ENCODE measurements at regions not wholly inside any gene's neighbourhood (a gene's known extent, or its start where the extent isn't known, plus 50 kb on each side); places are given as distances from the start of the nearest gene placed in this dataset.
A peak's percentile ranks its signal among the peaks of the same experiment; 100 is the strongest.
"Not testable (repeated sequence)": the region's sequence is repeated elsewhere in the genome, so short reads cannot be mapped to it uniquely, and the experiment has no call there.

- no peak for DNase-seq
These were observed 103.3 kb downstream of the DIRAS3 start for GRCh38 chr1:67947114-67947513.

- DNase-seq: peak; percentile 91
These were observed 104.6 kb downstream of the DIRAS3 start for GRCh38 chr1:67945733-67946374.

DNA sequence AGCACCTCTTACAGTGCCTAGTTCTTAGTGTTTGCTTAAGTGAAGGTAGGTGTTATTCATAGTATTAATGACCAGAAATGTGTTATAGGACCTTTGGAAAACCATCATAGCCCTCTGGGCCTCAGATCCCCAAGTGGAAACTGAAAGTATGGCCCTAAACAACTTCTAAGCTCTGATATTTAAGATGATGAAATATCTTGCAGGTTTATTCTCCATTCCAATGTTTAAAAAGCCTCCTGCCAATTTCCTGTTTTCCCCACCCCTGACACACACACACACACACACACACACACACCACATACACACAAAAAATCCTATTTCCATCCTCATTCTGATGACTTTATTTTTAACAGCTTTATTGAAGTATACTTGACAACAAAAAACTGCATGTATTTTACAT is 108.2 kb downstream of the DIRAS3 start:
- no peak for DNase-seq

DNA sequence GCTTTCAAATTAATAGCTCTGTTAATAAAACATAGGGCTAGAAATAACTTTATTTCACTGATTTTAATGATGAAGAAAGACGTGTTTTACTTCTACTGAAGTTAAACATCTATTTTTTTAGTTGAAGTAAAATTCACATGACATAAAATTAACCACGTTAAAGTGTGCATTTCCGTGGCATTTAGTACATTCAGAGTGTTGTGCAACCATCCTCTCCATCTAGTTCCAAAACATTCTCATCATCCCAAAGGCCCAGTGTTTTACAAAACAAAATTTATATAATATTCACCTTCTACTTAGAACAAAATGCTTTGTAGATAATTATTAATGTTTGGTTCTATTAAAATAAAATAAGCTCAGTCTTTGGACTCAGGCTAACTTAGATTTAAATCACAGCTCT is 108.5 kb upstream of the GNG12 start:
- no peak for DNase-seq

DNA sequence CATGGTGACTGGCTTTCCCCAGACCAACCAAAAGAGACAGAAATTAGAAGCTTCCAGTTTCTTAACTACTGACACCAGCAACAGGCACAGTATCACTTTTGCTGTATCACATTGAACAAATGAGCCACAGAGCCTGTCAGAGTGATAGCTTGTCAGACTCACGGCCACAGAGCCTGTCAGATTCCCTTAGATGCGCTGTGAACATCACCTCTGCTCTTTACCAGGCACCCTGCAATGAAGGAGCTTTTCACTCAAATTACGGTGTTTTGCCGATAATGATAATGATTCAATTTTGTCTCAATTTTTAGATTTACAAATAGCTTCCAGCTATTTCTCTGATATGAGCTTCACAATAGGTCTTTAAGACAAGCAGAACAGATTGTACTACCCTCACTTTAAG is 107.9 kb upstream of the GNG12 start:
- no peak for DNase-seq

DNA sequence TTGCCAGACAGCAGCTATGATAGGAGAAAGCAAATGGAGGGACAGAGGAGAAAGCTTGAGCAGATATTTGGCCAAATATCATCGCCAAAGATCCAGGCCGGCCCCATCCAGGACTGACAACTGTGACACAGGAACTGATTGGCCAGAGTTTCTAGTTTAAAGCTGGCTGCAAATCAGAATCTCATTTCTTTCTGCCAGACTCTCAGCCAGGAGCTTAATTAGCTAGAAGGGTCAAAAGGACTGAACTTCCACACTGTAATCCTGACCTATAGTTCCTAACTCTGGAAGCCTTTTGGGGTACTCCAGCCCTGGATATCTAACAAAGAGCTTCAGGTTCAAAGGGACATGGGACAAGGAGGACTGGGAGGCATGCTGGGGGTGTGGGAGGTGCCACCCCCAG is 106.7 kb upstream of the GNG12 start:
- peak; percentile 47 for DNase-seq

DNA sequence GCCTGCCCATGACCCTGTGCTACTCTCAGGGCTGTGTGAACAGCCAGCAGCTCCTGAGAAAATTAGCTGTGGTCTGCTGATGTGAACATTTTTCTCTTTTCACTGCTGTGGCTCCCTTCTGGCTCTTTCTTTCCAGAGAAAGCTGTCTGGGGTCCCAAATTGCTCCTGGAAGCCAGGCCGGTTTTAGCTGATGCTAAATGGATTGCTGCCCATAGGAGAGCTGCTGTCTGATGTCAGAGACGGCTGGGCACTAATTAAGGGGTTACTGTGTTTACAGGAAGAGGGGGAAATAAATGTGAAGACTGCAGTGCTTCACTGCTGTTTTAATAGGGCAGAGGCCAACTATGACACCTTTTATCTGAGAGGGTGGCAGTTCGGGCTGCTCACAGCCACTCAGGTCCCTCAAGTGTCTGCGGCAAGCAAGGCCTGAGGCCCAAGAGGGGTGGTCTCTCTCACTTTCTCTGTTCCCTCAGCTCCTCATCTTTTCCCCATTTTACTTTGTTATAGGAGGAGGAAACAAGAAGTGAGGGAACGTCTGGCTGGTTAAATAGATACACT is 106.0 kb upstream of the GNG12 start:
- DNase-seq: peak; percentile 65

GRCh38 chr1:67937651-67938050 is 104.4 kb upstream of the GNG12 start:
- DNase-seq: peak; percentile 26

- DNase-seq: peak; percentile 19
These were observed 103.7 kb upstream of the GNG12 start for GRCh38 chr1:67937010-67937409.

GRCh38 chr1:67935560-67935959 is 102.3 kb upstream of the GNG12 start:
- no peak for DNase-seq

DNA sequence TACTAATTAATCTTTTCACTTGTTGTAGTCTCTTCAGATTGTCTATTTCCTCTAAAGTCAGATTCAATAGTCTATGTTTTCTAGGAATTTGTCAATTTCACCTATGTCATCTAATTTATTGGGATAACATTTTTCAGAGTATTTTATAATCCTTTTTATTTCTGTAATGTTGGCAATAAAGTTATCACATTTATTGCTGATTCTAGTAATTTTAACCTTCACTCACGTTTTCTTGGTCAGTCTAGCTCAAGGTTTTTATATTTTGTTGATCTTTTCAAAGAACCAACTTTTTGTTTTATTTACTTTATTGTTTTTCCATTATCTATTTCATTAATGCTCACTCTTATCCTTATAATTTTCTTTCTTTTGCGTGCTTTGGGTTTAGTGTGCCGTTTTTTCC is 97.9 kb upstream of the GNG12 start:
- DNase-seq: no peak

DNA sequence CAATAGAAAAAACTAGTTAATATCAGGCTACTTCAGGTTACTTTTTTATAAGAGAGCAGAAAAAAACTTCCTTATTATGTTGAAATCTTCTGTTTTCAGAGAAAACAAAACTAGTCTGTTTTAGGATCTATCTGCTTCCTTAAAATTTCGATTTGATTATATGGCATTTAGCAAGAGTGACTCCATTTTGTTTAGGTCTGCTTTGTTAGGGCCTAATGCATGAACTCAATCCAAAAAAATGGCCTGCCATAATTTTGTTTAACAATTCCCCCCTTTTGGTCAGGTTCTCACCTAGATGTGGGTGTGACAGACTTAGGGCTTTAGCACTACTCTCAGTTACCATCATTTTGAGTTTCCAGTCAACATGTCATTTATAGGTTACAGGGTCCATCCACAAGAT is 89.8 kb upstream of the GNG12 start:
- no peak for DNase-seq

- DNase-seq: no peak
These were observed 88.6 kb upstream of the GNG12 start for GRCh38 chr1:67921725-67922489.

DNA sequence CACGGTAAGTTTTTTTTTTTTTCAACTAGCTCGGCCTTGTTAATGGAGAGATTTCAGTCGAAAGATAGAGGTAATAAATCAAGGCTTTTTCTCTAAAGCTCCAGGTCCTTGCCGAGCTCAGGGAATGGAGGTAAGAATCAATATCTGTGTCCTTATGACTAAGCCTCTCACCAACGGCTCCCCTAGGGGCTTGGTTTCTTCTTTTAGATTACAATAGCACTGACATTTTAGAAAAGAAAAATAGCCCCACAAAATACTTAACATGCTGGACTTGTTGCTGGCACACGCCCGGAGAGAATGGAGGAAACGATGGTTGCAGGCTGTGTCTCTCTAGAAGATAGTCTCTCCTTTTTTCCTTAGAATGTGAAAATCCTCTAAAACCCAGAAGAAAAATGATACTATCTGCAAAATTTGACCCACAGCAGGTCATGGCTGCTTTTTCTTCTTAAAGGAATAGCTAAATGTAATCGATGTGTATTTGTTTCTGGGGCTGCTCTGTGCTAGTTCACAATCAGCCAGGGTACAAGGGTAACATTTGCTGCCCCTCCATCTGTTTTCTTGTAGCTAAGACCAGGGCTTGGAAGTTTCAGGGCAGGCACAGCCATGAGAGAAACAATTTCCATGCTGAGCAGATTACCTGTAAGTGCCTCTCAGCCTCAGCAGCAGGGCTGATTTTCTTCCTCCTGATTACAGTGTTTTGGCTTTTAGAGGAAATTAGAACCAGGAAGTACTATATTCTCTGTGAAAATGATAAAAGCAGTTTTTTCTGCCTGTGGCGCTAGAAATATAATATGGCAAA is 86.2 kb upstream of the GNG12 start:
- DNase-seq: peak; percentile 61

- no peak for DNase-seq
These were observed 84.8 kb upstream of the GNG12 start for GRCh38 chr1:67918067-67918466.

- no peak for DNase-seq
These were observed 83.7 kb upstream of the GNG12 start for GRCh38 chr1:67917006-67917405.

GRCh38 chr1:67916140-67916886 is 83.0 kb upstream of the GNG12 start:
- DNase-seq: peak; percentile 49

- no peak for DNase-seq
These were observed 76.5 kb upstream of the GNG12 start for GRCh38 chr1:67909776-67910175.

DNA sequence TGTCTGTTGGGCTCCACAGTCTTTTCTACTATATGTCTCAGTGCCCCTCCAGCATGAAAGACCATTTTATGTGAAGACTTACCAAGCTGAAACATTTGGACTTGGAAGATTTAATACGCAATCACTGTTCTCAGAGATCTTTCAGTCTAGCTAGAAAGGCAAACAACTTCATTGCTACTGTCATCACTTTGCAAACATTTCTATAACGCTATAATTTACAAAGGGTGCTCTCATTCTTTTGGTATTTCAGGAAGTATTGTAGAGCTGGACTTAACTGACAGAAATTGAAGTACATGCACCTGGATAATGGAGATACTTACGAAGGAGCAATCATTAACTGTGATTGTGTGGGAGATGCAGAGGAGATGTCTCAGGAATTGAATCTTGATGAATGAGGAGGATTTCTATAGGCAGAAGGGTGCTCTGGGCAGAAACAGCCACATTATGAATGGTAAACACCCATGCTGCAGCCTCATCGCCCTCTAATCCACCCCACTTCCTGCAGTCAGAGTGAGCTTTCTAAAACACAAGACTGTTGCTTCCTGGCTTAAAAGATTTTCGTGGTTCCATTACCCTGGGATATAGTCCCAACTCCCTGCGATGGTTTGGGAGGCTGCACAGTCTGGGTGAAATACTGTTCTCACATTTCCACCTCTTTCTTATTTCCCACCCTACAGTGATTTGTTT is 75.1 kb upstream of the GNG12 start:
- no peak for DNase-seq

DNA sequence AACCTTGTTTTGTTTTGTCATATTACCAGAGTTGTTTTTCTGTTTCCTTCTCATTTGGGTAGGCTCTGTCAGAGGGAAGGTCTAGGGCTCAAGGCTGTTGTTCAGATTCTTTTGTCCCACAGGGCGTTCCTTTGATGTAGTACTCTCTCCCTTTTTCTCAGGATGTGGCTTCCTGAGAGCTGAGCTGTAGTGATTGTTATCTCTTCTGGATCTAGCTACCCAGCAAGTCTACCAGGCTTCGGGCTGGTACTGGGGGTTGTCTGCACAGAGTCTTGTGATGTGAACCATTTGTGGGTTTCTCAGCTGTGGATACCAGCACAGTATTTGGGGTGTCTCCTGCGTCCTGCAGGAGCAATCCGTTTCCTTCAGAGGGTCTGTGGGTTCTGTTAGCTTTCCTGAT is 74.2 kb upstream of the GNG12 start:
- not testable (repeated sequence) for DNase-seq

DNA sequence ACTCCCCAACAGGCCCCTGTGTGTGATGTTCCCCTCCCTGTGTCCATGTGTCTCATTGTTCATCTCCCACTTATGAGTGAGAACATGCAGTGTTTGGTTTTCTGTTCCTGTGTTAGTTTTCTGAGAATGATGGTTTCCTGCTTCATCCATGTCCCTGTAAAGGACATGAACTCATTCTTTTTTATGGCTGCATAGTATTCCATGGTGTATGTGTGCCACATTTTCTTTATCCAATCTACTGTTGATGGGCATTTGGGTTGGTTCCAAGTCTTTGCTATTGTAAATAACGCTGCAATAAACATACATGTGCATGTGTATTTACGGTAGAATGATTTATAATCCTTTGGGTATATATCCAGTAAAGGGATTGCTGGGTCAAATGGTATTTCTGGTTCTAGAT is 72.7 kb upstream of the GNG12 start:
- not testable (repeated sequence) for DNase-seq

- DNase-seq: not testable (repeated sequence)
These were observed 69.4 kb upstream of the GNG12 start for GRCh38 chr1:67902546-67903223.
